ENCODE measurements at regions not wholly inside any gene's neighbourhood (a gene's known extent, or its start where the extent isn't known, plus 50 kb on each side); places are given as distances from the start of the nearest gene placed in this dataset.

GRCh38 chr7:136293841-136294391 is 316.8 kb upstream of the MTPN start:
- TF ChIP-seq JUN (IDR thresholded peaks at IDR 0.05; ENCODE audit: borderline replicate concordance, insufficient read depth, insufficient read length, low read depth) = no peak
- TF ChIP-seq POLR2AphosphoS5 (IDR thresholded peaks at IDR 0.05; ENCODE audit: insufficient read depth, low read depth, low read length) = no peak
- no peak for TF ChIP-seq MYC (IDR thresholded peaks at IDR 0.05; ENCODE audit: low read depth, low read length)
- TF ChIP-seq, protein P1, sequence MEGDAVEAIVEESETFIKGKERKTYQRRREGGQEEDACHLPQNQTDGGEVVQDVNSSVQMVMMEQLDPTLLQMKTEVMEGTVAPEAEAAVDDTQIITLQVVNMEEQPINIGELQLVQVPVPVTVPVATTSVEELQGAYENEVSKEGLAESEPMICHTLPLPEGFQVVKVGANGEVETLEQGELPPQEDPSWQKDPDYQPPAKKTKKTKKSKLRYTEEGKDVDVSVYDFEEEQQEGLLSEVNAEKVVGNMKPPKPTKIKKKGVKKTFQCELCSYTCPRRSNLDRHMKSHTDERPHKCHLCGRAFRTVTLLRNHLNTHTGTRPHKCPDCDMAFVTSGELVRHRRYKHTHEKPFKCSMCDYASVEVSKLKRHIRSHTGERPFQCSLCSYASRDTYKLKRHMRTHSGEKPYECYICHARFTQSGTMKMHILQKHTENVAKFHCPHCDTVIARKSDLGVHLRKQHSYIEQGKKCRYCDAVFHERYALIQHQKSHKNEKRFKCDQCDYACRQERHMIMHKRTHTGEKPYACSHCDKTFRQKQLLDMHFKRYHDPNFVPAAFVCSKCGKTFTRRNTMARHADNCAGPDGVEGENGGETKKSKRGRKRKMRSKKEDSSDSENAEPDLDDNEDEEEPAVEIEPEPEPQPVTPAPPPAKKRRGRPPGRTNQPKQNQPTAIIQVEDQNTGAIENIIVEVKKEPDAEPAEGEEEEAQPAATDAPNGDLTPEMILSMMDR (IDR thresholded peaks at IDR 0.05; ENCODE audit: extremely low read depth in 1 of 2, insufficient read depth in 1 of 2, low read depth in 1 of 2, low read length in 2 of 2) = no peak
- no peak for TF ChIP-seq FOS (IDR thresholded peaks at IDR 0.05; ENCODE audit: borderline replicate concordance, insufficient read depth, low read length)
- TF ChIP-seq GATA2 (IDR thresholded peaks at IDR 0.05; ENCODE audit: insufficient read depth, insufficient read length, low read depth, low read length) = no peak
- no peak for TF ChIP-seq EZH2 (IDR thresholded peaks at IDR 0.05; ENCODE audit: borderline replicate concordance, low read depth, low read length, severe bottlenecking)
- TF ChIP-seq POLR2A (IDR thresholded peaks at IDR 0.05; ENCODE audit: low read depth, low read length) = no peak
- TF ChIP-seq MAX (IDR thresholded peaks at IDR 0.05; ENCODE audit: insufficient read depth, insufficient read length) = no peak
- ChIA-PET CTCF (no interaction called here), POLR2A (no interaction called here)
- Histone ChIP-seq H3K4me2 (ENCODE audit: insufficient read depth, low read length) (no peak overlapping the region), H2AFZ (ENCODE audit: low read depth, low read length) (no peak overlapping the region), H3K27ac (ENCODE audit: insufficient read depth, low read depth, low read length) (no peak overlapping the region), H3K9ac (replicated peaks; ENCODE audit: extremely low read depth, insufficient read depth, low read length) (no peak overlapping the region), H3K27me3 (ENCODE audit: control insufficient read depth in 2 of 2, insufficient read depth in 2 of 2, low read length in 2 of 2) (no peaks in the 10 kb centered on the region), H3K4me3 (replicated peaks in 1 of 3; ENCODE audit: insufficient read depth in 1 of 3, low read depth in 1 of 3, low read length in 3 of 3) (no peak overlapping the region), H3K4me1 (ENCODE audit: control insufficient read depth, extremely low read depth, insufficient read depth, low read length) (no peaks in the 10 kb centered on the region), H3K36me3 (ENCODE audit: control insufficient read depth in 2 of 2, extremely low read depth in 1 of 2, insufficient read depth in 2 of 2, low read length in 2 of 2) (no peaks in the 10 kb centered on the region), H3K9me3 (replicated peaks; ENCODE audit: control insufficient read depth, insufficient read depth, low read length) (peaks cover 2% of the 10 kb centered on the region), H4K20me1 (replicated peaks; ENCODE audit: control insufficient read depth, extremely low read depth, insufficient read depth, low read length) (no peaks in the 10 kb centered on the region), H3K79me2 (ENCODE audit: control insufficient read depth, insufficient read depth, low read length) (no peaks in the 10 kb centered on the region), H3K9me1 (replicated peaks; ENCODE audit: control insufficient read depth, extremely low read depth, insufficient read depth, low read length) (no peaks in the 10 kb centered on the region)
- FAIRE-seq = no peak
- dilution Hi-C loops (cut with MboI; ENCODE audit: extremely low pct_ligation_motif_present, low sequenced_read_pairs) (no loop called here), intact Hi-C loops (cut with micrococcal nuclease) (no loop called here)
- no TSS peak for BruUV-seq (replicated peaks)
- DNase-seq (ENCODE audit: low read depth, low spot score) = no peak

Data from endothelial cell of umbilical vein (primary cell).